Dermis microvascular lymphatic vessel endothelial cell (primary cell): ENCODE measurements at regions not wholly inside any gene's neighbourhood (a gene's known extent, or its start where the extent isn't known, plus 50 kb on each side); places are given as distances from the start of the nearest gene placed in this dataset.

Experiments
- DNase-seq, 2 donors: peaks; one replicate each; pipeline versions ENCODE4 v3.0.0 to v3.0.0-alpha.2; 2010; ENCODE audit warnings: low read depth in 2 of 2

DNA sequence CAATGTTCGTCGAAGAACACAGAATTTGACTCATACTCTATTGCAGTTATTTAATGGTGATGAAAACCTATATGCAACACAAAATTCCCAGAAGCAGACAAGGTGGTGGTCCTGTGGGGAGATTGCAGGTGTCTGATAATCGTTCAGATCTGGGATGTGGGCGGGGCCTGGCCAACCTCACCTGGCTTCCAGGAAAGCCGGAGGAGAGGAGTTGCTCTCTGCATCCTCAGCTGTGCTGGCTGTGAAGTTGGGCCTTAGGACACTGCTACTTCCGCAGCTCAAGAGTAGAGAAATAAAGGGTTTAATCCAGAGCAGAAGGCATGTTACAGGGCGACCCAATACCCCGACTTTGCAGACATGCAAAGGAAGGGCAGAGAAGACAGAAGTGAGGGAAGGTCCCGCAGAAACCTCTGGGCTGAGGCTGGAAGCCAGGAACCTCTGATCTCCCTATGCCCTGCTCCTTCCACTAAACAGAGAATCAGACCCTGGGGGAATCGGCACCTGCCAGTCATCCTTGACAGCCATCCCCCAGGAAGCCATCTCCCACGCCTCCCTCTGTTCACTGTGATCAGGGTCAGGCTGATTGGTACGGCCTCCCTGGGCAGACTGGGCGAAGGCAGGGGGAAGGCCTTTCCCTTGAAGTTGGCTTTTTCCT, 590.3 kb downstream of the AJAP1 start:
- no peak for DNase-seq

DNA sequence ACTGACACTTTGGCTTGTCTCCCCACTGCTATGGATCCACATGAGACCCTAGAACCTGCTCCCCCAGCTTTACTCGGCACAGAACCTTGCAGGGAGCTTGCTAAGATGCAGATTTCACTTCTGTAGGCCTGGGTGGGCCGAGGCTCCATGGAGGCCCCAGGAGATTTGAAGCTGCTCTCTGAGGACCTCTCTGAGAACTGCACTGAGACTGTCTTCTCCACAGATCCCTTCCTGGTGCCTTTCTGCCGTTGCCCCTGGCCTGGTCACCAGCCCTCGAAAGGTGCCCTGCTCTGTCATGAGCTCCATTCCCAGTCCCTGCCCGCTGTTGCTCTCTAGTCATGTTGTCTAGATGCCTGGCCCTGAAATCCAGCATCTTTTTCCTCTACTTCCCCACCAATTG, 588.4 kb downstream of the AJAP1 start:
- no peak for DNase-seq

DNA sequence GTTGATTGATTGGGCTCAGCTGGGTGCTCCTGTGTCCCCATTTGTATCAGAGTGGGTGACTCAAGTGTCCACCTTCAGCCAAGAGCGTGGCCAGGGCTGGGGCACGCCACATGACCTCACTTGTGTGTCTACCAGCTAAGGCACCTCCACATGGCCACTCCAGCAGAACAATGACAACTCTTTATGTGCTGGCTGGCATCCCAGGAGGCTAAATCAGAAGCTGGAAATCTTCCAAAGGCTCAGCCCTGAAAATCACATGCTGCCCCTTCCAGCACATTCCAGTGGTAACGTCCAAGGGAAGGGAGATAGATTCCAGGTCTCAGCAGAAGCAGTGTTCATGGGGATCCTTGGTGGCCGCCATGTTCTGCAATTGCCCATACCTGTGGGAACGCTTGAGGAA, 585.5 kb downstream of the AJAP1 start:
- DNase-seq: no peak

DNA sequence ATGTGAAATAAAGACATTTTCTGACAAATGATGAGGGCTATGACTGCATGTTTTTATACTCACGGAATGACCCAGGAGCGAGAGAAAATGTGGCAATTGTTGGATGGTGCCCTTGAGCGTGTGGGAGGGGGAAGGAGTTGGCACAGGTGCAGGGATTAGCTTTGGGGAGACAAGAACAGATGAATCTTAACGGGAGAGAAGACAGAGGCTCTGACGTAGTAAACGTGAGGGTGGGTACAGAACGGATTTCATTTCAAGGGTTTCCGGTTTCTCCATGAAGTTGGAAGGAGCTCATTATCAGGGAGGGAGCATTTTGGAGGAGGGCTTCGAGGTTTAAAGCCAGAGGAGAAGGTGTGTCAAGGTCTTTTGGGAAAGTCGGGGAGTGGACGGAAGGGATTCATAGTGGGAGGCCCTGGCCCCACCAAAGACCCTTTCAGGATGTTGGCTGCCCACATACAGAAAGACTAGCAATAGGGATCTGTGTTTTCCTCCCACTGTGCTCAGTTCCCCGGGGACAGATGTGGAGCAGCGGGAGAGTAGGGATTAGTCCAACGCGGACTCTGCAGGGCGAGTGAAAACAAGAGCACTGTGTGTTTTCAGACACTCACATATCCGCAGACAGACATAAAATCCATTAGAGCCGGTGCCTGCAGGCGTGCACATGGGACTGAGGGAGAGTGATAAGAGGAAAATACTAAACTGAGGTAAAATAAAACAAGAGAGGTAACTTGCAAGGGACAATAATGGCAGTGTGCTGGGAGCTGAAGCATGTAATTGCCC, 584.1 kb downstream of the AJAP1 start:
- no peak for DNase-seq

DNA sequence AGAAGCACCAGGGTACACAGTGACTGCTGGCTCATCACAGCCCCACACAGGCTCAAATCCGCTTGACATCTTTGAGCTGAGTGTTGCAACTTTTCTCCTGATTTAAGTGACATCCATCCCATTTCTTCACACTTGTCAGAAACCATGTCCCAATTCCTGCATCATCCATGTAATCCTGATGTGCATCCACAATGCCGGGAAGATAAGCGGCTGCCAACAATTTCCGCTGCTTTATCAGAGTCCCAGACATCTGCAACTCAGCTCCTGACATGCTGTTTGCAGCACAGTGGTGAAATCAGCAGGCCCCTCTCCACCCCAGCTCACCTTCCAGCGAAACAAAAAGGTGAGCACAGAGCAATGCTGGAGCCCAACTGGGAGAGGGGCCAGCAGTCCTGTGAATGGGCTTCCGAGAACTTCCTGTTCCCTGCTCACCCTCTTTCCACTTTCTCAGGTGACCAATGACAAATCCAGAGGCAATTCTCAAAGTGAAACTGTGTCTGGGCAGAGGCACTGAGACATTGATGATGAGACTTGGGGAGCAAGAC, 581.0 kb downstream of the AJAP1 start:
- DNase-seq: no peak

DNA sequence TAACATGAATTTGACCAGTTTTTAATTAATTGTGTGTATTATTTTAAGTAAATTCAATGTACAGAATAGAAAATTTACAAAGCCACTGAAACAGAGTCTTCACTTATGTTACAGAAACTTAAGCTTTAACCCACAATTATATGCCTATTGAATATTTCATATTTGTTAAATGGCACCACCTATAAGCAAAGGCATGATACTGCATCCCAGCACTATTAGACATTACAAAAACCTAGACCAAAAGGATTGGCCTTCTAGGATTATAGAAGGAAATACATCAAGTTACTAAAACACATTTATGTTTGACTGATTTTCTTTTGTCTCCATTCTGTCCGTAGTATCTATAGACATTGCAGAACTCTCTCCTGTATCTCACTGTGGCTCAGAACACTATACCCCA, 578.1 kb downstream of the AJAP1 start:
- no peak for DNase-seq

DNA sequence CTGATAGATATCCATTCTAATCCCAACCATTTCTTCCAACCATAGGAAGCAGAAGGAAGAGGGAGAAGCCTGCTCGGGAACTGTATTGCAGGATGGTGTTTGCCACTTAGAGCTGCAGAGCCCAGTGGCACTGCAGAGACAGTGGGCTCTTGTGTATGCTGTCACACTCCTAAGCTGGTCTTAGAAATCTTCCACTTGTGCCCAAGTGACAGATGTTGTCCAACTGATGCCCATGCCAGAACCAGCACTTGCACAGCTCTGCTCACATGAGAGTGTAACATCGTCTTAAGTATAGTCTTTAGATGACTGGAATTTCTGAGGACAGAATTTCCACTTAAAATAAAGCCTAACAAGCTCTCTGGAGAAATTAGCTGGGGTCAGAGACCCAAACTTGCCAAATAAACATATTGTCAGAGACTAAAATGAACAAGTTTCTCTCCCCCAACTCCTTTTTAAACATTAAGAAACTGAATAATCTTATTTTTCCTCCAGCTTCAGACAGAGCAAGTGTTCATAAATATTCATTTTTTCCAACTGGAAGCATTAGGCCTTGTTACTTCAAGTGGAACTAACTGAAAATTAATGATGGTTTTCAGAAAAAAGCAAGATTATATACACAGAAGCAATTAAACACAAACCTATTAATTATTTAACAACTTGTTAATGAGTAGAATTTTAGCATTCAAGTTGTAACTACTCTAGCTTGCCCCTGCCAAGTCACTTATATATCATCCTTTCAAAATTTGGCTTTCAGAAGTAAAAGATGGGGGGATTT, 577.3 kb downstream of the AJAP1 start:
- DNase-seq: no peak

DNA sequence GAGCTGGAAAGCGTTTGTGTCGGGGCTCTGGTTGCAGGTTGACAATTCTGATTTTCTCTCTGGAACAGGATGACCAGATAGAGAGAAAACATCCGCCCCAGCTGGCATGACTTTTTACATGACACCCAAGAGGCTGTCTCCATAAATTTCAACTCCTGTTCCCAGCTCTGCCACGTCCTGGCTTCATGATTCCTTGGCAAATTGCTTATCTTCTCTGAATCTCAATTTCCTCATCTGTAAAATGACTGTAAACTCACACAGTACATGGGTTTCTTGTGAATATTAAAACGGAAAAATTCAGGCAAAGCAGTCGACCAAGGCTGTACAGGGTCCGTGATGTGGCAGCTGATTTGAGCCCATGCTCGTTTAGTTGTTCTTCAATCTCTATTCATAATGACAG, 572.7 kb downstream of the AJAP1 start:
- DNase-seq: no peak

DNA sequence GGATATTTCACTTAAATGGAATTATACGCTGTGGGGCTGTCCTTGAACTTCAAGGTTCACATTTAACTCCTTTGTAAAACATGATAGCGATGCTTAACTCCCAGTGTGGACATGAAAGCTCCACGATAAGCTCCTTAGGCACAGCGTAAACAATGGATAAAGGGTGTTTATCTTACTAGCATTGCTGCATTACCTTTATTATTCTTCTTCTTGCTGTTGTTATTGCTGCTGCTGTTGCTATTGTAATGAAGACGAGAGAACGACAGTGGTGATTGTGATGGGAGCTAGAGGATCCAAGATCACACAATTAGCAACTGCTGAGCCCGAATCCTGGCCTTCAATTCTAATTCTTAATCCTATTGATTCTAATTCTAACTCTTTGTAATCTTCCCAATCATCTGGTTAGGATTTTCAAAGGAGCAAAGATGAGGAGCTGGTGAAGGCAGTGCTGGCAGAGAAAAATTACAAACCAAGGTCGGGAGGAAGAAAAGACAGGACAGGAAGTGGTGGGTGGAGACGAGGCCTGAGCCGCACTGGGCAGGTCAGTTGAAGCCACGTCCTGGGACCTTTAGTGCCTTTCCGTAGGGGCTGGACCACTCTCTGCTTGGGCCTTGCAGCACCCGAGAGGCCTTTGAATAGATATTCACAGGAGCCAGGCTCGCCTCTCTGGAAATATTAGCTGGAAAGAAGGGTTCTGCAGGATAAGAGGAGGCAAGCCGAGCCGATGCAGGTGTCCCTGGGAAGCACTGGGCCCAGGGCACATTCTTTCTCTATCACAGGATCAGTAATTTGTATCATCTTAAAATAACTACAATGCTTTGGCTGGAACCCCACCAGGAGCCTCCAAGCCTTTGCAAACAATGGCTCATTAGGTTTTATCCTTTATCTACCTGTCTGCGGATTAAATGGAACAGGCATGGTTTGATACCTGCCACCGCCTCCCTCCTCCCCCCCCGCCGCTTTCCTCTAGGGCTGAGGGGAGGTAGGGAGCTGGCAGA, 571.6 kb downstream of the AJAP1 start:
- no peak for DNase-seq

DNA sequence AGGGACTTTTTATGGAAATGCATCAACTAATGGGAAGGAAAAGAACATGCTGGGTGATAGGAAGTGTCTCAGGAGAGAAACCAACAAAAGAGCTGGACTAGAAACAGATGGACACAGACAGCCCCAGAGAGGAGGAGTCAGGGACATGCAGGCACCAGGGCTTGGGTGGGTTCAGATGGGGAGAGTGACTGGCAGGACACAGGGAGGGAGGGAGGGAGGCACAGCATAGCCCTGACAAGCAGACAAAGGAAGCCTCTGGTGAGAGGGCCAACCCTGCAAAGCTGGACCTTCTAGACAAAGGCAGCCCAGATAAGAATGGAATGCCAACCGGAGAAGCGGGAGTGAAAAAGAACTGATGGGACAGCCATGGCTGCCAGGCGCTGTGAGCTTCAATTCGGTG, 568.8 kb downstream of the AJAP1 start:
- no peak for DNase-seq

DNA sequence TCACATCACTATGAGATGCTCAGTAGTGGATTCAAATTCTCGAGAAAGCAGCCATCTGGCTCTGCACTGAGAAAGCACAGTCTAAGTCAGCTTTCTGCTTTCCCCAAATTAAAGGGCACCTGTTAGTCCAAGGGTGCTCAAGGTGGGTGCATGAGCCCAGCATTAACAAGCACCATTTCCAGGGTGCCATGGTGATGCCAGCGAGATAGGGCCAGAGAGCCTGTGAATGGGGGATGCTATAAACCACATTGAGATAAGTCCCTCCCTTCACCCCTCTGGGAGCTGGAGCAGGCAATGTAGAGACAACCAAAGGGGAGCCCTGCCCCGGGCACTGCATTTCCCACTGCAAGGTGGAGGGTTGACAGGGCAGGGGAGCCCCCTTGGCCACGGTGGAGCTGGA, 568.2 kb downstream of the AJAP1 start:
- DNase-seq: no peak

DNA sequence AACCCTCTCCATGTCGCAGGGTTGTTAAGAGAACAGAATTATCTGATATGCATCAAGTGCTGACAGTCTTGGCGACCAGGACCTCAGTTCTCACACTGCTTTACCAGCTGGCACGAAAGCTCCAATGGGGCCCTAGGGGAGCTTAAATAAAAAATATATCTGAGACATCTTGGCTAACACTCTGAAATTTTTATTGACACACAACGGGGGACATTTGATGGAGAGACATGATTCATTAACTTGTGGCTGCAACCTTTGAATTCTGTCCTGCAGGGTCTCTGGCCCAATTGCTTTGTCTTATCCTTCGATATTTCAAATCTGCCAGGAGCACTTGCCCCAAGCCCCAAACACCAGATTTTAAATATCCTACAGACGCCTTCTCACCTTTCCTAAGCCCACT, 567.0 kb downstream of the AJAP1 start:
- DNase-seq: no peak

DNA sequence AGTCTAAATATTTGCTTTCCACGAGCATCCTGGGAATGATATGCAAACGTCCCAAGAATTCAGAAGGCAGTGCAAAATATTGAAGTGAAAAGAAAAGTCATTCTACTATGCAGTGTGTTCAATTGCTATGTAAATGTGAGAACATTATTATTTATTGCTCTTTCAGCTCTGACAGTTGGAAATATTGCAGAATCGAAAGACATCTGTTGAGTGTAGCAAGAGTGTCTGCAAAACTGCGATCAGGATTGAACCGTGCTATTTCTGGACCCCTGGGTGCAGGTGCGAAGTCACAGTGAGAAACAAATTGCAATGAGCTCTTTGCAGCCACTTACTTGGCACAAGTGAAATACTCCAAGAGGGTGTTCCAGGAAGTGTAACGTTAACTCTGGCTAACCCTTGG, 566.4 kb downstream of the AJAP1 start:
- no peak for DNase-seq

DNA sequence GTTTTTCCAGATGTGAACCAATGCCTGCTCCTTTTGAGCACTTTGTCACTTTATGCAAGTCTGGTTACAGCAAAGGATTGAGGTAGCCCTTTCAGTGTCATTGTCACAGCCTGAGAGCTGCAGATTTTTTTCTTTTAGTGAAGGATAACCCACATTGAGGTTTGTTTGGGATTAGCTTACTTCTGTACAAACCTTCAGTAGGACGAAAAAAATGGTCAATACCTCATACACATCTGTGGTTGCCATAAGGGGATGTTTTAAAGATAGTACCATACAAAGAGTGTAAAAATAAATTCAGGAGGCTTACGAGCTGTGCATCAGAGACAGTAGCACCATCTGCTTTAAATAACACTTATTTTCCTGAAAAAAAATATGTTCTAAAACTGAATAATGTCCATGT, 566.0 kb downstream of the AJAP1 start:
- no peak for DNase-seq

DNA sequence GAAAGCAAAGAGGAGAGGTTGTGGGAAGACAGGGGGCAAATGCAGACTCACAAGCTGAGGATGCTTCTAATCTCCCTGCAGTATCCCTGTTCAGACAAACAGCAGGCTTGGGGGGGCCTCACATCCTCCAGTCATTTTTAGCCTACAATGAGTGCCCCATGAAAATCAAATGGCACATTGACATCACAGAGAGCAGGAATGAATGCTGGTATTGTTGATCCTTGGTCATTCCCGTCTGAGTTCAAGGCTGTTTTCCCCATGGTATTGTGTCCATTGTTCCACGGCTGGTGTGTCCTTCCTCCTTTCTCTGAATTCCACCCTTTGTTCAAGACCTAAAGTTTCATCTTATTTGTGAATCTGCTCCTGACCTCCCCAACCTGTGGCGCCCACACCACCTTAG, 545.6 kb downstream of the AJAP1 start:
- DNase-seq: no peak

DNA sequence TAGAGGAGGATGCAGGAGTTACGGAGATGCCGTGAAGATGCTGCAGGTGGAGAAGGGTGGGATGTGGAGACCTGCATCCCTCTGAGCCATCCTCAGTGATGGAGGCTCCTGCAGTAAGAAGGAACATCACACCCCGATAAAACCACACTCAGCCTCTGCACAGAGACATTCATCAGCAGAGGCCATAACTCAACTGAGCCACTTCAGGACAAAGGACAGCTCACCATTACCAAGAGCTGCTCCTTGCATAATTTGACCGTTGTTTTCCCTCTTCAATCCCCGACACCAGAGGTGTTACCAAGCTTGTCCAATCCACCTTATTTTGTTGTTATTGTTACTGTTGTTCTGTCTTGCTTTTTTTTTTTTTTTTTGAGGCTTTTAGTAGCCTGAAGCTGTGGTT, 543.9 kb downstream of the AJAP1 start:
- no peak for DNase-seq

DNA sequence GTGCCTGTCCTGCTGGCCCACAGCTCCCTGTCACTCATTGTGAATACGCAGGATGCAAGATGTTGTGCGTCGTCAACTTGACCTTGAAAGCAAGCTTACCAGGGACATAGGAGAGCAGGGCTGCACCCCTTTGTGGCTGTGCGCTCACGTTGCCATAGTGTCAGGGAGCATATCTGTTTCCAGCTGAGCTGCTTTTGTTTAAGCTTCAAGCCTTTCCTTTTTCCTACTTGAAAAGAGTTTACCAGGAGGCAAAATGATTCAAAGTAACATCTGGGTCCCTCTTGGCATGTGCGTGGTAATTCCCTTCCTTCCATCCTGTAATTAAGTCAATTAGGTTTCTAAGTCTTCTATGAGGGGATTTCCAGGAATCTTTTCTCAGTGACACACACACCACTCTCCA, 537.1 kb downstream of the AJAP1 start:
- DNase-seq: no peak

DNA sequence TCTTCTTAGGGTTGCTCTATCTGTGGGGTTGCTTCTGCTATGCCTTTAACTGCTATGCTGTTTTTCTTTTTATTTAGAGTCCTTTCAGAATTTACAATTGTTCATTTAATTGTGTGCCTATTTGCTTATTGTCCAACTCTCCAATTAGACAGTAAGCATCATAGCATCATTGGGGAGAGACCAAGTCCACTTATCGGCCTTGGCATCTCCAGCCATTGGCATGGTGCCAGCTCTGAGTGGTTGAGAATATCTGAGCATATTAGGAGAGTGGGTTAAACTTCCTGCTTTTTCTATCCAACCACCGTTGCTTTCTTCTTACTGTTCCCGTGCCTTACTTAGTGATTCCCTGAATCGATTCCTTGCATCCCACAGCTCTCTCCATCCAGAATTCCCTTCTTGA, 535.0 kb downstream of the AJAP1 start:
- DNase-seq: no peak

DNA sequence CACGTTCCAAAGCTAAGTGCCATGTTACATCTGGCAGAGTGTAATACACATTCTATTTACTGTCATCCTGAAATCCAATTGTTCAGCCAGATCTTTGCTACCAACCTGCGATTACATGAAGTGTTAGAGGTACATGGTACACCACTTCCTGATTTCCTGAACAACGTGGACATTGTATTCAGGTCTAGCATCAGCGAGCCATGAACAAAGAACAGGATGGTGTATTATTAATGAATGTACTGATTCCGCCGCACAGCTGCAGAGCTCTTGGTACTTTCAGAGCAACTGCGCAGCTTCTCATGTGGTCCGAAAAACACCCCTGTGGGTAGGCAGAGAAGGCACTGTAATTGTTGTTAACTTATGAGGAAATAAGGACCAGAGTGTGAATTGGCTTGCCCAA, 511.4 kb downstream of the AJAP1 start:
- DNase-seq: no peak

DNA sequence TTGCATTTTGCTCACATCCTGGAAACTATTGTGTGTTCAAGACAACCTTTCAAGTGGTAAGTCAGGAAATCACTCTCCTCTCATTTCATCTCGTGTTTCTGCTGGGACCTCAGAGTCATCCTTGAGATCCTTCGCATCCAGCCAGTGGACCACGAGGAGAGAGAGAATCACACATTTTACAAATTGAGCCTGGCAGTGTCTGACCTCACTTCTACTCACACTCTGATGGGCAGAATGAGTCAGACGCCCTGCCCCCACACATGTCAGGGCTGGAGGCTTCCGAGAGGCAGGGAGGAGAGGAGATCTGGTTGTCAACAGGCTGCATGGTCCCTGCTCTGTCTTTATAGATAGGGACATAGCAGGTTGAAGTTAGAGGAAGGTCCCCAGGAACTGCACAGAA, 509.7 kb downstream of the AJAP1 start:
- DNase-seq: no peak

DNA sequence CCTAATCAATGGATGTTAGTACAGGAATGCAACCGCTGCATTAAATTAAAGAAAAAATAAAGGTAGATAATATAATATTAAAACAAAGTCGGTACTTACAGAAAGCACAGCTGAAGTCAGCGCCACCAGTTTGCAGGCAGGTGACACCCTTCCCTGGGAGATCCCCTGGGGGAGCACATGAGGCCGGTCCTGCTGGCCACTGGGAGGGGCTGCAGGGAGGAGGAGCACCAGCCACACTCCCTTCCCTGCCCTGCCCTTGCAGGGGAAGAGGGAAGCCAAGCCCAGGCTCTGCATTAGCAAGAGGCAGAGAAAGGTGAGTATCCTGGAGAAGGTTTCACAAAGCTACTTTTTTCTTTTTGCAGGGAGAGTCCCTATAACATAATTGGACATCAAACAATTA, 507.0 kb downstream of the AJAP1 start:
- no peak for DNase-seq
